Keratinocyte (primary cell): ENCODE measurements at regions not wholly inside any gene's neighbourhood (a gene's known extent, or its start where the extent isn't known, plus 50 kb on each side); places are given as distances from the start of the nearest gene placed in this dataset.

ENCODE experiments used
- DNase-seq: peaks from one replicate; pipeline ENCODE4 v3.0.0-alpha.2; 2011; ENCODE audit warnings: low read depth, missing footprints, low spot score
- FAIRE-seq: peaks from 2 replicates; lab custom pipeline; 2011; peaks lifted over from hg19 to GRCh38; lab: Jason Lieb, UNC
- H2AFZ ChIP-seq: 2 replicates; pipeline ENCODE4 v1.6.0; 2012; ENCODE audit warnings: low read length, control low read depth, inconsistent platforms; ENCODE audit not compliant: control insufficient read depth
- H3K27ac ChIP-seq: 2 replicates; pipeline ENCODE4 v1.5.1; 2011; ENCODE audit warnings: low read length; ENCODE audit not compliant: control insufficient read depth, insufficient read depth
- H3K27me3 ChIP-seq: 3 replicates; pipeline ENCODE4 v1.6.0; 2011; ENCODE audit warnings: low read length; ENCODE audit not compliant: control insufficient read depth, insufficient read depth; ENCODE audit errors: extremely low read depth
- H3K36me3 ChIP-seq, 2 experiments: 2 replicates in 1 of 2; 3 replicates in 1 of 2; pipeline ENCODE4 v1.5.1; 2011; ENCODE audit warnings: low read length in 2 of 2, mild to moderate bottlenecking in 1 of 2; ENCODE audit not compliant: control insufficient read depth in 2 of 2, insufficient read depth in 2 of 2; ENCODE audit errors: extremely low read depth in 1 of 2
- H3K4me1 ChIP-seq: 3 replicates; pipeline ENCODE4 v1.5.1; 2011; ENCODE audit warnings: low read length; ENCODE audit not compliant: control insufficient read depth, insufficient read depth; ENCODE audit errors: extremely low read depth
- H3K4me2 ChIP-seq: 3 replicates; pipeline ENCODE4 v1.6.0; 2011; ENCODE audit warnings: low read depth, low read length; ENCODE audit not compliant: control insufficient read depth, insufficient read depth; ENCODE audit errors: extremely low read depth
- H3K4me3 ChIP-seq, 3 experiments: fragments of 200-600 bp in 1 of 3; sonication (generic) in 1 of 3; 2 replicates in 2 of 3; 3 replicates in 1 of 3; pipeline ENCODE4 v1.5.1; 2011 to 2016; ENCODE audit warnings: low read length in 3 of 3, mild to moderate bottlenecking in 3 of 3, control low read depth in 2 of 3, inconsistent platforms in 1 of 3, low read depth in 1 of 3, mixed read lengths in 1 of 3, mixed run types in 1 of 3, moderate library complexity in 1 of 3; ENCODE audit not compliant: control insufficient read depth in 2 of 3, insufficient read depth in 2 of 3; ENCODE audit errors: extremely low read depth in 1 of 3
- H3K79me2 ChIP-seq: 2 replicates; pipeline ENCODE4 v1.6.0; 2012; ENCODE audit warnings: low read length; ENCODE audit not compliant: control insufficient read depth, insufficient read depth
- H3K9ac ChIP-seq: 3 replicates; pipeline ENCODE4 v1.6.0; 2011; ENCODE audit warnings: low read length; ENCODE audit not compliant: control insufficient read depth, insufficient read depth; ENCODE audit errors: extremely low read depth
- H3K9me1 ChIP-seq: 3 replicates; pipeline ENCODE4 v1.6.0; 2011; ENCODE audit warnings: low read length; ENCODE audit not compliant: control insufficient read depth, insufficient read depth; ENCODE audit errors: extremely low read depth
- H3K9me3 ChIP-seq: 2 replicates; pipeline ENCODE4 v1.5.1; 2012; ENCODE audit warnings: low read depth, low read length; ENCODE audit not compliant: control insufficient read depth
- H4K20me1 ChIP-seq: 3 replicates; pipeline ENCODE4 v1.6.0; 2011; ENCODE audit warnings: low read length; ENCODE audit not compliant: control insufficient read depth, insufficient read depth; ENCODE audit errors: extremely low read depth
- CTCF ChIP-seq, 3 experiments: IDR thresholded peaks in 1 of 3; conservative IDR thresholded peaks in 1 of 3; optimal IDR thresholded peaks in 1 of 3; 2 replicates in 2 of 3; 3 replicates in 1 of 3; pipeline versions ENCODE3 to v1.5.1; 2011; ENCODE audit warnings: low read length in 3 of 3, mild to moderate bottlenecking in 3 of 3, moderate library complexity in 2 of 3, control low read depth in 1 of 3, inconsistent platforms in 1 of 3; ENCODE audit not compliant: insufficient read depth in 2 of 3; ENCODE audit errors: extremely low read depth in 1 of 3
- EZH2 ChIP-seq: IDR thresholded peaks from one replicate; pipeline ENCODE4 v1.6.1; 2012; ENCODE audit warnings: inconsistent platforms, mild to moderate bottlenecking, low read length, moderate library complexity
- dilution Hi-C: fragments of 300-500 bp; cut with MboI; formaldehyde crosslinking; loops from one replicate; pipeline ENCODE4 v1.7.0; 2020; ENCODE audit warnings: low sequenced_read_pairs; ENCODE audit not compliant: extremely low pct_ligation_motif_present

- TF ChIP-seq EZH2: no peak
- TF ChIP-seq CTCF (optimal IDR thresholded peaks at IDR 0.05 in 1 of 3, IDR thresholded peaks at IDR 0.05 in 1 of 3, conservative IDR thresholded peaks at IDR 0.05 in 1 of 3; ENCODE audit: extremely low read depth in 1 of 3, insufficient read depth in 2 of 3, low read length in 3 of 3): no peak
- Histone ChIP-seq H3K27ac (no peak overlapping the region), H3K9ac (no peak overlapping the region), H3K27me3 (no peaks in the 10 kb centered on the region), H3K4me1 (no peaks in the 10 kb centered on the region), H2AFZ (no peak overlapping the region), H3K9me3 (peaks cover 2% of the 10 kb centered on the region), H3K79me2 (no peaks in the 10 kb centered on the region), H4K20me1 (no peaks in the 10 kb centered on the region), H3K4me3 (no peak overlapping the region), H3K36me3 (no peaks in the 10 kb centered on the region), H3K4me2 (no peak overlapping the region), H3K9me1 (no peaks in the 10 kb centered on the region)
- dilution Hi-C loops: no loop called here
- DNase-seq (no peak), FAIRE-seq (no peak)
These were observed 255.0 kb downstream of the MAGEB5 start for GRCh38 chrX:26470941-26471340.

GRCh38 chrX:26466387-26466786 lies 250.4 kb downstream of the MAGEB5 start:
- DNase-seq (no peak), FAIRE-seq (no peak)
- no peaks in the 10 kb centered on the region for H3K4me1 ChIP-seq
- H3K79me2 ChIP-seq: no peaks in the 10 kb centered on the region
- H3K4me2 ChIP-seq: no peak overlapping the region
- dilution Hi-C loops: no loop called here
- no peak overlapping the region for H2AFZ ChIP-seq
- no peak overlapping the region for H3K4me3 ChIP-seq
- H4K20me1 ChIP-seq: no peaks in the 10 kb centered on the region
- TF ChIP-seq CTCF (optimal IDR thresholded peaks at IDR 0.05 in 1 of 3, IDR thresholded peaks at IDR 0.05 in 1 of 3, conservative IDR thresholded peaks at IDR 0.05 in 1 of 3; ENCODE audit: extremely low read depth in 1 of 3, insufficient read depth in 2 of 3, low read length in 3 of 3) (no peak), EZH2 (no peak)
- H3K9me1 ChIP-seq: no peaks in the 10 kb centered on the region
- H3K9ac ChIP-seq: no peak overlapping the region
- peaks cover 2% of the 10 kb centered on the region for H3K9me3 ChIP-seq
- H3K27ac ChIP-seq: no peak overlapping the region
- no peaks in the 10 kb centered on the region for H3K27me3 ChIP-seq
- H3K36me3 ChIP-seq: no peaks in the 10 kb centered on the region
